ENCODE measurements at regions not wholly inside any gene's neighbourhood (a gene's known extent, or its start where the extent isn't known, plus 50 kb on each side); places are given as distances from the start of the nearest gene placed in this dataset.
"Not testable (repeated sequence)": the region's sequence is repeated elsewhere in the genome, so short reads cannot be mapped to it uniquely, and the experiment has no call there.

GRCh38 chr18:14937271-14937670 is 189.3 kb downstream of the ANKRD30B start:
- no peak for DNase-seq

DNA sequence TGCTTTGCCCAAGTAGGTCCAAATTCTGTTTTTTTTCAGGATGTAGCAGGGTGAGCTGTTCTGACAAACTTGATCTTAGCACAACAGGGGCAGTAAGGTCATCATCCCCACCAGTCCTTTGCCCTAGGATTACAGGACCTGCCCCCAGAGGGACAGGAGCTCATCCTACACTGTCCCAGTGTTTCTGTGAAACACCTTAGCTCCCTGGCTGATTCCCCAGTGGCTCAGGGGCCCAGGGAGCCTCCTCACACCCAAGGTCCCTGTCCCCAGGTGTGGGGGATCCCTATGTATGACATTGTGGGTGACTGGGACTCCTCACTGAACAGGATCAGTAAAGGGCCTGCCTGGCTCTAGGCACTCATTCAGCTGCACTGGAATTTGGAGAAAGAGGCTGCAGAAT is 191.2 kb downstream of the ANKRD30B start:
- DNase-seq: no peak

- DNase-seq: not testable (repeated sequence)
Observed at GRCh38 chr18:14940106-14940505, 192.1 kb downstream of the ANKRD30B start.

DNA sequence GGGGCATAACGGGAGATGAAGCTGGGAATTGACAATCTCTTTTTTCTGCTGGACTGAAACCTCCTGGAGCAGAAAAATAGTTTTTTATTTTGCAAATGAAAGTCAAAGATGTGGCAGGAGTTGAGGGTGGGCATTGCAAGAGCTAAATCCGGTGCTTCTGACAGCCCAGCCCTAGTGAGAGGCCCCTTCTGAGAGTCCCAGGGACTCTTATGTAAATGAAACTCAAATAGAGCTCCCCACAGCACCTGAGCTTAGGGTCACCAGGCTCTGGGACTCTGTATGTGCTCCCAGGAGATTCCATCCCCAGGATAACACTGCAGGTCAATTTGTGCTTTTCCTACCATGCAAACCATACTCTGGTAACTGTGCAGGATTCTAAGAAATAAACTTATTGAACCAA is 192.8 kb downstream of the ANKRD30B start:
- DNase-seq: no peak

GRCh38 chr18:14941256-14941655 is 193.3 kb downstream of the ANKRD30B start:
- DNase-seq: no peak

DNA sequence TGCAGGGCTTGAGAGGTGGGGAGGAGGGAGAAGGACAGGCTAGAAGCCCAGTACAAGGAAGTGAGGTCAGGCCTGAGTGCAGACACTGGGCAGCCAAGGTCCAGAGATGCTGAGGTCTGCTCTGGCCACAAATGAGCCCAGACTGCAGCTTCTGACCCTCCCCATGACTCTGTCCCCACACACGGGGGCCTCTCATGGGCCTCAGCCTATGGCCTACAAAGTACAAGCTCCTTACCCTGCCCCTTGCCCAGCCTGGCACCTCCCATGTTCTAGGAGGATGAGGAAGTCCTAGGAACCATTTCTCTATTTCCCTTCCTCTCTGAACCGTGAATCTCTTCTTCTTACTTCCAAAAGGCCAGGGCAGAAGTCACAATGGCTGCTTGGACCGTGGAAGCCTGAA is 193.8 kb downstream of the ANKRD30B start:
- no peak for DNase-seq

- DNase-seq: no peak
Observed at GRCh38 chr18:14942275-14942674, 194.3 kb downstream of the ANKRD30B start.

DNA sequence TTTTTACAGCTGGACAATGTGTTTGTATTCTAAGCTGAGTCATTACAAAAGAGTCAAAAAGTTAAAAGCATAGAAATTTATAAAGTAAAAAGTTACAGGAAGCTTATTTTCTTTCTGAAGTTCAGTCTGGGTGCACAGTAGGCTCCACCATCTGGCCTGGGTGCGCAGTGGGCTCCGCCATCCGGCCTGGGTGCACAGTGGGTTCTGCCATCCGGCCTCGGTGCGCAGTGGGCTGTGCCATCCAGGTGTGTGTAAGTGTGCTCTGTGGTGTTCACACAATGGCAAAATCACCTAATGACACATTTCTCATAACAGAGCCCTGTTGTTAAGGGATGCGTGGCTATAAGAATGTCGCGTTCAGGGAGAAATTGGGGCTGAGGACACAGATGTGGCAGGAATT is 195.5 kb downstream of the ANKRD30B start:
- no peak for DNase-seq

DNA sequence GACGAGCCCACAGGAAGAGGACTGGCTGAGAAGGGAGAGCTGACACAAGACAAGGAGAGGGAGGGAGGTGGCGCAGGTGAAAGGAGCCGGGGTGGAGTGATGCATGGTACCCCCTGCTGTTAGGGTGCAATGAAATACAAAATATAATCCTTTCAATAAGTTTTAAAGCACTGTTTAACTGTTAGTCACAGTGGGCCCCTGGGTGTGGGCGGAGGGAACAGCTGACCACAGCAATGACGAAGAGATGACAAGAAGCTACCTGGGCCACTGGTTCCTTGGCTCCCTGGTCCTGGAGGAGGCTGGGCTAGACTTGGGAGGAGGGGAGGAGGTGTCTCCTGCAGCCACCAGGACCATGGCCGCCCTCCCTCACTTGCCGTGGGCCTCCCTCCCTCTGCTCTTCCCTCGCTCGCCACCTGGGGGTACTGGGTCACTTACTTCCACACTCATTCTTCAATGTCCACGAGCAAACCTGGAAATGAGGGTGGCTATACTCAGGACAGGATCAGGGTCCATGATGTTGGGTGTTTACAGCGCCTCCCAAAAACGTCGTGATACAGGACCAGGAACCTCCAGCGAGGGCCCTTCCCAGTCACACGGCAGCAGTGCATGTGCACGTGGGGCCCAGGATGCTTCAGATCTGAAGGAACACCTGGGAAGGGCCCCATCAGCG is 196.1 kb downstream of the ANKRD30B start:
- DNase-seq: no peak

- no peak for DNase-seq
Observed at GRCh38 chr18:14944838-14945237, 196.9 kb downstream of the ANKRD30B start.

- no peak for DNase-seq
Observed at GRCh38 chr18:14945286-14945685, 197.3 kb downstream of the ANKRD30B start.

- DNase-seq: no peak
Observed at GRCh38 chr18:14945984-14946383, 198.0 kb downstream of the ANKRD30B start.

GRCh38 chr18:14946741-14947470 is 198.9 kb downstream of the ANKRD30B start:
- DNase-seq: not testable (repeated sequence)

DNA sequence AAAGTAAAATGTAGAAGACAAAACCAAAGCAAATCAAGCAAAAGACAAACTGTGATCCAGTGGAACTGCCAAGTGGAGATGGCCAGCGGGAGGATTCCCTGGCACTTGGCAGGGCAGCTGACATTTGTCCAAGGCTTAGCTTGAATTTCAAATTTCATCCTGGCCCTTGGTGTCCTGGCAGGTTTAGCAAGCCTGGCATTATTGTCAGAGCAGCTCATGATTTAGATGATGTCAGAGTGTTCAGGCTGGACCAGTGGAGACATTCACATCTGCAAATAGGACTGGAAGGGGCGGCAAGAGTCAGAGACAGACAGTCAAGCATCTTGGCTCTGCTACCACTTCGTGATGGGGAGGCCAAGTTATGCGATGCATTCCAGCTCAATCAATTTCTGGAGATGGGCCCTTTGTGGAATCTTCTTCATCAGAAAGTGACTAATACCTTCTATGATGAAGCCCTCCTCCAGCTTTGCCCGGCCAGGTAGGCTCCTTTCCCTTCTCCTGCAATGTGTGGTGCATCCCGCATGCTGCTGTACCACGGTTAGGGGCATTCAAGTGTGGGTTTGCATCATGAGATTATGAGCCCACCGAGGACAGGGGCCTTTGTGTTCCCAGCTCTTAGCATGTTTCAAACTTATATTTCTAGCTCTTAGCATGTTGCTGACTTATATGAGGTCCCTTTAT is 199.7 kb downstream of the ANKRD30B start:
- no peak for DNase-seq

DNA sequence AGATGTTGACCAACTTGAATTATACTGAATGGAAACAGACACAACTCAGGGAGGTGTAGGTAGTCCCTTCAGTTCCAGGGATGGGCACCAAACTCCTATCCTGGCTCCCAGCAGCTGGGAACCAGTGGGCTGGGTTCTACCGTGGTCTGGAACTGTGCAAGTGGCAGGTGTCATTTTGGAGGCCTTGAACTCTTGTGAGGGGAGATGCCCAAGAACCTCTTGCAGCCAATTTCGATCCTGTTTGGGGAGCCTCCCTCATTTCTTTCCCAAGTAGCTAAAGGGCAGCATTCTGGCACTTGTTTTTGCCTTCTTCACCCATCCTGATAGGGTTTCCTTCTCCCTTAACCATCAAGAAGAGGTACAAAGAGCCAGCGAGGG is 200.2 kb downstream of the ANKRD30B start:
- DNase-seq: no peak

DNA sequence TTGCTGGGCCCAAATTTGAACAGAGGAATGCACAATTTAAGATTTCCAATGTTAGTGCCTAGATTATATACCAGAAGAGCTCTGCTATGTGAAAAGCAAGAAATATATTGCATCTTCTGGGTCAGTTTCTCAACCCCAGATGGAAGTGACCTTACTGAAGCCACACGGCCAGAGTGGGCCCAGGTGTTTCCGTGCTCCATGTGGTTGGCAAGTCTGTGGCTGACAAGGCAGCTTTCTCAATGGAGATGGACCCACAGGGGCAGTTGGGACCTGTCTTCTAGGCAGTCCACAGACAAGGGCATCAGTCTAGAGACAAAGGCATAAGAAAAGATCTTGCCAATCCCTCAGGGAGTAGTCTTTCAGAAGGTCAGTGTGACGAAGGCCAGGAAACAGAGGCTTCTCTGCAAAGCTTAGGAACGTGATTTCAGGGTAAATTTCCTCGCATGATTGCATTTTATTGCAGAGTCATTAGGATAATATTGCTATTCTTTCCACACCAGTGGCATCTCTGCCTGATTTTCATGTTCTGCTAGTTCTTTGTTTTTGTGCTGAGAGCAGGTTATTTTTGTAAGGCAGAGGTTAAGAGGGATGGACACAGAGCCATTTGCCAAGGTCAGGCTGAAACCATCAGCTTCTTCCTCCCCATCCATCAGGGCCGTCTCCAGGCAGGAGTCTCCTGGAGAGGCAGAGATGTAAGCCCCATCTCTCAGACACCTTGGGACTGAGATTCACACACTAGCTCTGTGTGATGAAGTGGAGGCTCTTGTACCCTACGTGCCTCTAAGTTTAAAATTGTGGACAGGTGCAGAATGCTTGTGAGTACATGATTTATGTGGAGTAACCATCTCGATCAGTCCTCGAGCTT is 202.1 kb downstream of the ANKRD30B start:
- no peak for DNase-seq

DNA sequence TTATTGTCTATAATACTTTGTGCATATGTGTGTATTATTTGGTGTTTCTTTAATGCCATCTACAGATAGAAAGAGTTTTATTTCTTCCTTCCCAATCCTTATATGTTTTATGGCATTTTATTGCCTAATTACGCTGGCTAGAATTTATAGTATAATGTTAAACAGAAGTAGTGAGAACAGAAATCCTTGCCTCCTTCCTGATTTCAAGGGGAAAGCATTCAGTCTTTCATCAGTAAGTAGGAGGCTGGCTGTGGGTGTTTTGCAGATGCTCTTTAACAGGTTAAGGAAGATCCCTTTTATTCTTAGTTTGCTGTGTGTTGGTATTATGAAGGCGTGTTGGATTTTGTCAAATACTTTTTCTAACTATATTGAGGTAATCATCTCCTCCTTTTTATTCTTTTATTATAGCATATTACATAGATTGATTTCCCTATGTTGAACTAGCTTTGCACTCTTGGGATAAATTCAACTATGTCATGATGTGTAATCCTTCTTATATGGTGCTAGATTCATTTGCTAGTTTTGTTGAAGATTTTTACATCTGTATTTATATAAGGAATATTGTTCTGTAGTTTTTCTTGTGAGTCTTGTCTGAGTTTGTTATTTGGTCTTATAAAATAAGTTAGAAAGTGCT is 204.6 kb downstream of the ANKRD30B start:
- DNase-seq: not testable (repeated sequence)

DNA sequence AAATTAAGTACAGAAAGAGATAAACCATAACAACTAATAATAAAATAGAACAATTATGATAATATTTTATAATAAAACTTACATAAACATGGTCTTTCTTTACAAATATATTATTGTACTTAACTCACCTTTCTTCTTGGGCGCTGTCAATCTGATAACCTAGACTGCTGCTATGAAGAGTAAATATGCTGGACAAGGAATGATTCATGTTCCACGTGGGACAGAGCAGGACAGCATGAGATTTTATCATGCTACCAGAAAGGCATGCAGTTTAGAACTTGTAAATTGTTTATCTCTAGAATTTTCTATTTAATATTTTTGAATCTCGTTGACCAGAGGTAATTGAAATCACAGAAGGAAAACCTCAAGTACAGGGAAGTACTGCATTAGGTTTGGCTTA is 210.7 kb downstream of the ANKRD30B start:
- DNase-seq: no peak

- DNase-seq: no peak
Observed at GRCh38 chr18:14959550-14959949, 211.6 kb downstream of the ANKRD30B start.

- no peak for DNase-seq
Observed at GRCh38 chr18:14961991-14962390, 214.0 kb downstream of the ANKRD30B start.

- no peak for DNase-seq
Observed at GRCh38 chr18:14962626-14963025, 214.7 kb downstream of the ANKRD30B start.

DNA sequence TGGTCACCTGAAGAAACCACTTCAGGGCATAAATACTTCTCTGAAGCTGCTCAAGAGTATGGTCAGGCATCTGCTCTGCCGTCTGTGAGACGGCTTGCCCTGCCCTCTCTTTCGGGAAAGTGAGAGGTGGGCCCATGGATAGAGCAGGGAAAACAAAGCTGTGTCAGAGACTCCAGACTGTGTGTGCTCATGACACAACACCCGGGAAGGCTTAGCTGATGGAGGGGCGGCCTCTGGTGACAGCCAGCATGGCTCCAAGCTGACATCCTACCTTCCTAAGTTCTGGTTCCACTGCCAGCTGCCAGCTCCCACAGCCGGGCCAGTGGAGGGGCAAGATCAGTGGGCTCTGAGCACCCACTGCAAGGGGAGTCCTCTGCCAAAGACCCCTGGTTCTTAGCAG is 215.3 kb downstream of the ANKRD30B start:
- DNase-seq: no peak

DNA sequence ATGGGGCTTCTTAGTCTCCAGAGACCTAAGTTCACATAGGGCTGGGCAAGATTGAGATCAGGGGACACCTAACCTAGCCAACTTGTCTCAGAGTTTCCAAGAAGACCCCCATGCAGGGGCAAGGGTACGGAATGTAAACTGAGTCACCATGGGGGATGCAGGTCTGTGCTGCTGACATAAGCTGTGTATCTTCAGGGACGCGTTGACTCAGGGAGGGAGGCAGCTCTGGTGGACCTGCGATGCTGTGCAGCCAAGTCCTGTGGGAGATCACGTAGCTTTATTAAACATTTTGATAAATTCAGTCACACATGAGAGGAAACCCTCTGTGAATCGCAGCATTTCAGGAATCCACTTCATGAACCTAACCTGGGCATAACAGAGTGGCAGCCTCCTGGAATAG is 216.0 kb downstream of the ANKRD30B start:
- no peak for DNase-seq

Data from stimulated activated CD4-positive, alpha-beta T cell treated with anti-CD3 and anti-CD28 coated beads, Interleukin-2, amount 100 ng/mL, for 48 hours (primary cell).